Neural cell (in vitro differentiated cells): ENCODE measurements at regions not wholly inside any gene's neighbourhood (a gene's known extent, or its start where the extent isn't known, plus 50 kb on each side); places are given as distances from the start of the nearest gene placed in this dataset.

Experiments
- EZH2 ChIP-seq: fragments of 200-600, 300-800 bp; shearing (Covaris generic), sonication (generic); IDR thresholded peaks from 2 replicates; pipeline ENCODE4 v1.6.1; 2014; ENCODE audit warnings: antibody characterized with exemption, low read length, borderline replicate concordance, mild to moderate bottlenecking; ENCODE audit not compliant: insufficient read depth, poor library complexity, severe bottlenecking
- MXI1 ChIP-seq: fragments of 450-650 bp; conservative IDR thresholded peaks from 2 replicates; pipeline ENCODE4 v1.6.1; 2014; ENCODE audit warnings: antibody characterized with exemption, mild to moderate bottlenecking; ENCODE audit not compliant: poor library complexity, severe bottlenecking
- POLR2AphosphoS5 ChIP-seq: IDR thresholded peaks from 2 replicates; pipeline ENCODE4 v1.6.1; 2012
- RAD21 ChIP-seq: fragments of 450-650 bp; conservative IDR thresholded peaks from 2 replicates; pipeline ENCODE4 v1.6.1; 2014; ENCODE audit warnings: antibody characterized with exemption, mild to moderate bottlenecking, moderate library complexity
- SMC3 ChIP-seq: fragments of 450-650 bp; conservative IDR thresholded peaks from 2 replicates; pipeline ENCODE4 v1.6.1; 2014; ENCODE audit warnings: antibody characterized with exemption, mild to moderate bottlenecking, moderate library complexity; ENCODE audit not compliant: poor library complexity
- TAF1 ChIP-seq: IDR thresholded peaks from 2 replicates; pipeline ENCODE4 v1.6.1; 2012; ENCODE audit warnings: low read depth
- TF ChIP-seq, protein P1 (sequence below): fragments of 450-650 bp; IDR thresholded peaks from 2 replicates; pipeline ENCODE4 v1.5.1; 2014; ENCODE audit warnings: antibody characterized with exemption, mild to moderate bottlenecking, moderate library complexity; ENCODE audit not compliant: poor library complexity, severe bottlenecking
- TF ChIP-seq, protein P2 (sequence below): IDR thresholded peaks from 2 replicates; pipeline ENCODE4 v1.6.1; 2012; ENCODE audit warnings: borderline replicate concordance

DNA sequence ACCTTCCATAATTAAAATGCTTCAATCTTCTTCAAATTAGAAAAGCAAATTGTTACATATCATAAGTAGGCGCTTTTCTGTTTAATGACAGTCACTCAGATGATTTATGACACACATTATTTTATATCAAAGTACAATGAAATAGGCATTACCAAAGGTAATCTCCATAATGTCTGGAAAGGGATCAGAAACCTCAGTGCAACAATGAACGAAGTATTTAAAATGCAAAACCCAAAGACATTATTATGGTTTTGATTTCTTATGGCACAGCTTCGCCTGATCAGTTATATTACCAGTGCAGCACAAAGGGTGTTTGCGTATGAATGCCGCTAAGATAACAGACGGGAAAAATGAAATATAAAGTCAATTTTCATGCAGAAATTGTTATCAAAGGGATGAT lies 162.2 kb upstream of the MEIS1 start:
- TF ChIP-seq, protein P1, sequence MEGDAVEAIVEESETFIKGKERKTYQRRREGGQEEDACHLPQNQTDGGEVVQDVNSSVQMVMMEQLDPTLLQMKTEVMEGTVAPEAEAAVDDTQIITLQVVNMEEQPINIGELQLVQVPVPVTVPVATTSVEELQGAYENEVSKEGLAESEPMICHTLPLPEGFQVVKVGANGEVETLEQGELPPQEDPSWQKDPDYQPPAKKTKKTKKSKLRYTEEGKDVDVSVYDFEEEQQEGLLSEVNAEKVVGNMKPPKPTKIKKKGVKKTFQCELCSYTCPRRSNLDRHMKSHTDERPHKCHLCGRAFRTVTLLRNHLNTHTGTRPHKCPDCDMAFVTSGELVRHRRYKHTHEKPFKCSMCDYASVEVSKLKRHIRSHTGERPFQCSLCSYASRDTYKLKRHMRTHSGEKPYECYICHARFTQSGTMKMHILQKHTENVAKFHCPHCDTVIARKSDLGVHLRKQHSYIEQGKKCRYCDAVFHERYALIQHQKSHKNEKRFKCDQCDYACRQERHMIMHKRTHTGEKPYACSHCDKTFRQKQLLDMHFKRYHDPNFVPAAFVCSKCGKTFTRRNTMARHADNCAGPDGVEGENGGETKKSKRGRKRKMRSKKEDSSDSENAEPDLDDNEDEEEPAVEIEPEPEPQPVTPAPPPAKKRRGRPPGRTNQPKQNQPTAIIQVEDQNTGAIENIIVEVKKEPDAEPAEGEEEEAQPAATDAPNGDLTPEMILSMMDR, result no peak
- no peak for TF ChIP-seq POLR2AphosphoS5
- TF ChIP-seq SMC3, result no peak
- TF ChIP-seq, protein P2, sequence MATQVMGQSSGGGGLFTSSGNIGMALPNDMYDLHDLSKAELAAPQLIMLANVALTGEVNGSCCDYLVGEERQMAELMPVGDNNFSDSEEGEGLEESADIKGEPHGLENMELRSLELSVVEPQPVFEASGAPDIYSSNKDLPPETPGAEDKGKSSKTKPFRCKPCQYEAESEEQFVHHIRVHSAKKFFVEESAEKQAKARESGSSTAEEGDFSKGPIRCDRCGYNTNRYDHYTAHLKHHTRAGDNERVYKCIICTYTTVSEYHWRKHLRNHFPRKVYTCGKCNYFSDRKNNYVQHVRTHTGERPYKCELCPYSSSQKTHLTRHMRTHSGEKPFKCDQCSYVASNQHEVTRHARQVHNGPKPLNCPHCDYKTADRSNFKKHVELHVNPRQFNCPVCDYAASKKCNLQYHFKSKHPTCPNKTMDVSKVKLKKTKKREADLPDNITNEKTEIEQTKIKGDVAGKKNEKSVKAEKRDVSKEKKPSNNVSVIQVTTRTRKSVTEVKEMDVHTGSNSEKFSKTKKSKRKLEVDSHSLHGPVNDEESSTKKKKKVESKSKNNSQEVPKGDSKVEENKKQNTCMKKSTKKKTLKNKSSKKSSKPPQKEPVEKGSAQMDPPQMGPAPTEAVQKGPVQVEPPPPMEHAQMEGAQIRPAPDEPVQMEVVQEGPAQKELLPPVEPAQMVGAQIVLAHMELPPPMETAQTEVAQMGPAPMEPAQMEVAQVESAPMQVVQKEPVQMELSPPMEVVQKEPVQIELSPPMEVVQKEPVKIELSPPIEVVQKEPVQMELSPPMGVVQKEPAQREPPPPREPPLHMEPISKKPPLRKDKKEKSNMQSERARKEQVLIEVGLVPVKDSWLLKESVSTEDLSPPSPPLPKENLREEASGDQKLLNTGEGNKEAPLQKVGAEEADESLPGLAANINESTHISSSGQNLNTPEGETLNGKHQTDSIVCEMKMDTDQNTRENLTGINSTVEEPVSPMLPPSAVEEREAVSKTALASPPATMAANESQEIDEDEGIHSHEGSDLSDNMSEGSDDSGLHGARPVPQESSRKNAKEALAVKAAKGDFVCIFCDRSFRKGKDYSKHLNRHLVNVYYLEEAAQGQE, result no peak
- no peak for TF ChIP-seq TAF1
- no peak for TF ChIP-seq MXI1
- no peak for TF ChIP-seq EZH2
- TF ChIP-seq RAD21, result no peak
